ENCODE measurements at regions not wholly inside any gene's neighbourhood (a gene's known extent, or its start where the extent isn't known, plus 50 kb on each side); places are given as distances from the start of the nearest gene placed in this dataset.

- intact Hi-C loops (cut with micrococcal nuclease): no loop called here
- DNase-seq (no peak), ATAC-seq (no peak)
- Histone ChIP-seq H3K27me3 (ENCODE audit: control insufficient read depth, insufficient read depth, low read length) (no peaks in the 10 kb centered on the region), H3K4me3 (ENCODE audit: low read length) (no peak overlapping the region), H3K27ac (ENCODE audit: low read length) (no peak overlapping the region), H3K9me3 (ENCODE audit: control insufficient read depth, insufficient read depth, low read length) (no peaks in the 10 kb centered on the region), H3K36me3 (ENCODE audit: control insufficient read depth, insufficient read depth, low read length) (no peaks in the 10 kb centered on the region), H3K4me1 (ENCODE audit: control insufficient read depth, insufficient read depth, low read length) (no peaks in the 10 kb centered on the region)
- no peak for TF ChIP-seq CTCF (IDR thresholded peaks at IDR 0.05)
- WGBS (ENCODE audit: insufficient coverage): no CpG with 5 or more reads among the region's 4 CpGs
- H3K27me3 Mint-ChIP-seq (ENCODE audit: low read depth in 2 of 2): no peaks in the 10 kb centered on the region
- no peaks in the 10 kb centered on the region for H3K4me1 Mint-ChIP-seq
- H3K4me3 Mint-ChIP-seq: no peak overlapping the region
- H3K9me3 Mint-ChIP-seq: no peaks in the 10 kb centered on the region
- no peaks in the 10 kb centered on the region for H3K36me3 Mint-ChIP-seq
- no peak overlapping the region for H3K27ac Mint-ChIP-seq
Measured at GRCh38 chr4:123835831-123836590, 439.4 kb downstream of the SPRY1 start.

GRCh38 chr4:123836851-123837595 is 440.4 kb downstream of the SPRY1 start:
- Mint-ChIP-seq H3K27me3 (ENCODE audit: low read depth in 2 of 2) (no peaks in the 10 kb centered on the region), H3K4me3 (no peak overlapping the region), H3K27ac (no peak overlapping the region), H3K4me1 (no peaks in the 10 kb centered on the region), H3K36me3 (no peaks in the 10 kb centered on the region), H3K9me3 (no peaks in the 10 kb centered on the region)
- H3K27ac ChIP-seq (ENCODE audit: low read length): no peak overlapping the region
- no peak overlapping the region for H3K4me3 ChIP-seq (ENCODE audit: low read length)
- no peak for ATAC-seq
- H3K4me1 ChIP-seq (ENCODE audit: control insufficient read depth, insufficient read depth, low read length): no peaks in the 10 kb centered on the region
- DNase-seq: no peak
- intact Hi-C loops (cut with micrococcal nuclease): no loop called here
- H3K36me3 ChIP-seq (ENCODE audit: control insufficient read depth, insufficient read depth, low read length): no peaks in the 10 kb centered on the region
- no peaks in the 10 kb centered on the region for H3K27me3 ChIP-seq (ENCODE audit: control insufficient read depth, insufficient read depth, low read length)
- H3K9me3 ChIP-seq (ENCODE audit: control insufficient read depth, insufficient read depth, low read length): no peaks in the 10 kb centered on the region
- TF ChIP-seq CTCF (IDR thresholded peaks at IDR 0.05): no peak
- 62% methylated on average over 4 of the region's 4 CpGs for WGBS (ENCODE audit: insufficient coverage)

- Mint-ChIP-seq H3K27me3 (ENCODE audit: low read depth in 2 of 2) (peaks cover 0 to under 1% of the 10 kb centered on the region in 2 donors), H3K4me3 (no peak overlapping the region), H3K4me1 (no peaks in the 10 kb centered on the region), H3K36me3 (no peaks in the 10 kb centered on the region), H3K9me3 (peaks cover 0 to 2% of the 10 kb centered on the region in 2 donors), H3K27ac (no peak overlapping the region)
- ATAC-seq (no peak), DNase-seq (no peak)
- WGBS (ENCODE audit: insufficient coverage): 60% methylated on average over 1 of the region's 1 CpG
- no peaks in the 10 kb centered on the region for H3K9me3 ChIP-seq (ENCODE audit: control insufficient read depth, insufficient read depth, low read length)
- intact Hi-C loops (cut with micrococcal nuclease): no loop called here
- no peaks in the 10 kb centered on the region for H3K4me1 ChIP-seq (ENCODE audit: control insufficient read depth, insufficient read depth, low read length)
- no peak for TF ChIP-seq CTCF (IDR thresholded peaks at IDR 0.05)
- H3K4me3 ChIP-seq (ENCODE audit: low read length): no peak overlapping the region
- H3K27ac ChIP-seq (ENCODE audit: low read length): no peak overlapping the region
- H3K27me3 ChIP-seq (ENCODE audit: control insufficient read depth, insufficient read depth, low read length): no peaks in the 10 kb centered on the region
- H3K36me3 ChIP-seq (ENCODE audit: control insufficient read depth, insufficient read depth, low read length): no peaks in the 10 kb centered on the region
Measured at GRCh38 chr4:123838474-123838873, 441.9 kb downstream of the SPRY1 start.
